HL-60 (cell line): ENCODE measurements at regions not wholly inside any gene's neighbourhood (a gene's known extent, or its start where the extent isn't known, plus 50 kb on each side); places are given as distances from the start of the nearest gene placed in this dataset.

Experiments used
- GABPA ChIP-seq: IDR thresholded peaks from 2 replicates; pipeline ENCODE4 v1.6.1; 2012; ENCODE audit warnings: low read depth
- POLR2AphosphoS5 ChIP-seq: IDR thresholded peaks from 2 replicates; pipeline ENCODE4 v1.6.1; 2012; ENCODE audit warnings: low read depth
- TF ChIP-seq, protein P1 (sequence below): IDR thresholded peaks from 2 replicates; pipeline ENCODE4 v1.6.1; 2012; ENCODE audit warnings: low read depth; ENCODE audit not compliant: insufficient replicate concordance
- TF ChIP-seq, protein P2 (sequence below): IDR thresholded peaks from one replicate; pipeline ENCODE4 v1.5.1; 2011; ENCODE audit warnings: low read length, control low read depth, inconsistent platforms; ENCODE audit not compliant: insufficient read depth

DNA sequence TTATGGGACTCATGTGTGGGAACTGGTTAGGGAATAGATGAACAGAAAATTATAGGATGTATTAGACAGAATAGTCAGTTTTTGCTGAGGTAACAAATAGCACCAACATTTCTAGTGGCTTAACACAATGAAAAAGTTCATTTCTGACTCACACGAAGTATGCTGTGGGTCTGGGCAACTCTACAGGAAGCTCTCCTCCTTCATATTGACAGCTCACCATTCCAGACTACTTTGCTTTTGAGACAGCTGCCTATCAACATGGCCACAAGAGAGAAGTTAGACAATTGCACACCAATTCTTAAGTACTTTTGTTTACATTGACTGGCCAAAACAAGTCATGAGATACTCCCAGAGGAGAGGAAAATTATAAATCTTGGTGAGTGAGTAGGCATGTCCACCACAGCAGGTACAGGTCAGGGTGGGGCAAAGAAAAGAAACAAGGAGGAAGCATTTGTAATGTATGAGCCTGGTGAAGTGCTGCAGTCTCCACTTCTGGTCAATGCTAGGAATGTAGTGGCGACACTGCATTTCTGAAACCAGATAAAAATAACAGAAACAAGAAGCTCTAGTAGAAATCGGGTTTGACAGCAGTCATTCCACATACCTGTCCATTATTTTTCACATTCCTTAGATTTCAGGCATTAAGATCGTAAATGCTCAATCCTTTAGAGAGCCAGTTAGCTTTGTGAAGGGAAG lies 141.6 kb downstream of the ICOS start:
- TF ChIP-seq, protein P1, sequence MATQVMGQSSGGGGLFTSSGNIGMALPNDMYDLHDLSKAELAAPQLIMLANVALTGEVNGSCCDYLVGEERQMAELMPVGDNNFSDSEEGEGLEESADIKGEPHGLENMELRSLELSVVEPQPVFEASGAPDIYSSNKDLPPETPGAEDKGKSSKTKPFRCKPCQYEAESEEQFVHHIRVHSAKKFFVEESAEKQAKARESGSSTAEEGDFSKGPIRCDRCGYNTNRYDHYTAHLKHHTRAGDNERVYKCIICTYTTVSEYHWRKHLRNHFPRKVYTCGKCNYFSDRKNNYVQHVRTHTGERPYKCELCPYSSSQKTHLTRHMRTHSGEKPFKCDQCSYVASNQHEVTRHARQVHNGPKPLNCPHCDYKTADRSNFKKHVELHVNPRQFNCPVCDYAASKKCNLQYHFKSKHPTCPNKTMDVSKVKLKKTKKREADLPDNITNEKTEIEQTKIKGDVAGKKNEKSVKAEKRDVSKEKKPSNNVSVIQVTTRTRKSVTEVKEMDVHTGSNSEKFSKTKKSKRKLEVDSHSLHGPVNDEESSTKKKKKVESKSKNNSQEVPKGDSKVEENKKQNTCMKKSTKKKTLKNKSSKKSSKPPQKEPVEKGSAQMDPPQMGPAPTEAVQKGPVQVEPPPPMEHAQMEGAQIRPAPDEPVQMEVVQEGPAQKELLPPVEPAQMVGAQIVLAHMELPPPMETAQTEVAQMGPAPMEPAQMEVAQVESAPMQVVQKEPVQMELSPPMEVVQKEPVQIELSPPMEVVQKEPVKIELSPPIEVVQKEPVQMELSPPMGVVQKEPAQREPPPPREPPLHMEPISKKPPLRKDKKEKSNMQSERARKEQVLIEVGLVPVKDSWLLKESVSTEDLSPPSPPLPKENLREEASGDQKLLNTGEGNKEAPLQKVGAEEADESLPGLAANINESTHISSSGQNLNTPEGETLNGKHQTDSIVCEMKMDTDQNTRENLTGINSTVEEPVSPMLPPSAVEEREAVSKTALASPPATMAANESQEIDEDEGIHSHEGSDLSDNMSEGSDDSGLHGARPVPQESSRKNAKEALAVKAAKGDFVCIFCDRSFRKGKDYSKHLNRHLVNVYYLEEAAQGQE = no peak
- TF ChIP-seq, protein P2, sequence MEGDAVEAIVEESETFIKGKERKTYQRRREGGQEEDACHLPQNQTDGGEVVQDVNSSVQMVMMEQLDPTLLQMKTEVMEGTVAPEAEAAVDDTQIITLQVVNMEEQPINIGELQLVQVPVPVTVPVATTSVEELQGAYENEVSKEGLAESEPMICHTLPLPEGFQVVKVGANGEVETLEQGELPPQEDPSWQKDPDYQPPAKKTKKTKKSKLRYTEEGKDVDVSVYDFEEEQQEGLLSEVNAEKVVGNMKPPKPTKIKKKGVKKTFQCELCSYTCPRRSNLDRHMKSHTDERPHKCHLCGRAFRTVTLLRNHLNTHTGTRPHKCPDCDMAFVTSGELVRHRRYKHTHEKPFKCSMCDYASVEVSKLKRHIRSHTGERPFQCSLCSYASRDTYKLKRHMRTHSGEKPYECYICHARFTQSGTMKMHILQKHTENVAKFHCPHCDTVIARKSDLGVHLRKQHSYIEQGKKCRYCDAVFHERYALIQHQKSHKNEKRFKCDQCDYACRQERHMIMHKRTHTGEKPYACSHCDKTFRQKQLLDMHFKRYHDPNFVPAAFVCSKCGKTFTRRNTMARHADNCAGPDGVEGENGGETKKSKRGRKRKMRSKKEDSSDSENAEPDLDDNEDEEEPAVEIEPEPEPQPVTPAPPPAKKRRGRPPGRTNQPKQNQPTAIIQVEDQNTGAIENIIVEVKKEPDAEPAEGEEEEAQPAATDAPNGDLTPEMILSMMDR = no peak
- TF ChIP-seq POLR2AphosphoS5 = no peak
- no peak for TF ChIP-seq GABPA
